Lung (tissue), 11 donors: ENCODE measurements at regions not wholly inside any gene's neighbourhood (a gene's known extent, or its start where the extent isn't known, plus 50 kb on each side); places are given as distances from the start of the nearest gene placed in this dataset.

Experiments
- ATAC-seq: fragments of 200-7000 bp; cut with Tn5 transposase; one replicate; pipeline ENCODE4 v1.9.1; 2020; ENCODE audit warnings: moderate number of reproducible peaks; ENCODE audit not compliant: insufficient read depth, low FRiP score
- DNase-seq, 3 donors: peaks; one replicate each; pipeline ENCODE4 v3.0.0-alpha.2; 2013 to 2017
- H3K27ac ChIP-seq, 2 donors: one replicate each; pipeline ENCODE4 v1.5.1; 2013; ENCODE audit warnings: mild to moderate bottlenecking in 2 of 2, moderate library complexity in 2 of 2, control low read depth in 1 of 2, inconsistent platforms in 1 of 2, low read depth in 1 of 2, low read length in 1 of 2
- H3K27me3 ChIP-seq, 3 donors: one replicate each; pipeline ENCODE4 v1.5.1; 2013; ENCODE audit warnings: low read length in 2 of 3; ENCODE audit not compliant: control insufficient read depth in 3 of 3, insufficient read depth in 3 of 3
- H3K36me3 ChIP-seq, 4 donors: one replicate each; pipeline ENCODE4 v1.5.1; 2013; ENCODE audit warnings: low read length in 4 of 4, mild to moderate bottlenecking in 1 of 4, moderate library complexity in 1 of 4; ENCODE audit not compliant: control insufficient read depth in 4 of 4, insufficient read depth in 4 of 4
- H3K4me1 ChIP-seq, 5 donors: one replicate each; pipeline ENCODE4 v1.5.1; 2013; ENCODE audit warnings: low read length in 5 of 5, mild to moderate bottlenecking in 2 of 5, moderate library complexity in 1 of 5; ENCODE audit not compliant: control insufficient read depth in 5 of 5, insufficient read depth in 5 of 5
- H3K4me3 ChIP-seq: one replicate; pipeline ENCODE4 v1.5.1; 2013; ENCODE audit warnings: mild to moderate bottlenecking, control low read depth, moderate library complexity
- H3K9ac ChIP-seq, 2 donors: one replicate each; pipeline ENCODE4 v1.5.1; 2013; ENCODE audit warnings: low read length in 2 of 2, control low read depth in 1 of 2; ENCODE audit not compliant: insufficient read depth in 1 of 2
- H3K9me3 ChIP-seq, 4 donors: one replicate each; pipeline ENCODE4 v1.5.1; 2013; ENCODE audit warnings: low read length in 3 of 4, mild to moderate bottlenecking in 1 of 4, moderate library complexity in 1 of 4; ENCODE audit not compliant: control insufficient read depth in 4 of 4, insufficient read depth in 3 of 4
- WGBS, 2 donors: extraction: QIAGEN DNeasy Blood & Tissue Kit; methylation state at CpG; one replicate each; pipeline ENCODE4 v1.1.7; 2013; 5-methylcytosine and 5-hydroxymethylcytosine counted together
- TF ChIP-seq, protein P1 (sequence below): IDR thresholded peaks from 2 replicates; pipeline ENCODE4 v1.5.1; 2012; ENCODE audit warnings: mild to moderate bottlenecking; ENCODE audit errors: control extremely low read depth, extremely low read depth
- donor health status: control.
- donor health status: control.
- donor health status: Bipolar disorder and iron deficiency.
- donor health status: healthy.
- donor health status: DM: yes; HTN: yes; CAD: no.

DNA sequence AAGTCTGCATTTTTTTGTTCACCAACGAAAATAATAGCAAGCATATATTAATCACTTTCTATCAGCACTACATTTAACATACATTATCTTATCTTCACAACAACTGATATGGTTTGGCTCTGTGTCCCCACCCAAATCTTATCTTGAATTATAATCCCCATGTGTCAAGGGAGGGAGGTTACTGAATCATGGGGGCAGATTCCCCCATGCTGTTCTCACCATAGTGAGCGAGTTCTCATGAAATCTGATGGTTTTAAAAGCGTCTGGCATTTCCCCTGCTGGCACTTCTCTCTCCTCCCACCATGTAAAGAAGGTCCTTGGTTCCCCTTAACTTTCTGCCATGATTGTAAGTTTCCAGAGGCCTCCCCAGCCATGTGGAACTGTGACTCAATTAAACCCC lies 235.7 kb upstream of the RXFP2 start:
- H3K4me3 ChIP-seq: no peak overlapping the region
- ATAC-seq: no peak
- no peaks in the 10 kb centered on the region for H3K4me1 ChIP-seq
- WGBS, 2 donors: 65 to 76% methylated on average over 3 of the region's 3 CpGs
- no peak for DNase-seq
- H3K36me3 ChIP-seq: no peaks in the 10 kb centered on the region
- H3K9me3 ChIP-seq: peaks cover 0 to 12% (median 1%) of the 10 kb centered on the region in 4 donors
- no peaks in the 10 kb centered on the region for H3K27me3 ChIP-seq
- TF ChIP-seq, protein P1, sequence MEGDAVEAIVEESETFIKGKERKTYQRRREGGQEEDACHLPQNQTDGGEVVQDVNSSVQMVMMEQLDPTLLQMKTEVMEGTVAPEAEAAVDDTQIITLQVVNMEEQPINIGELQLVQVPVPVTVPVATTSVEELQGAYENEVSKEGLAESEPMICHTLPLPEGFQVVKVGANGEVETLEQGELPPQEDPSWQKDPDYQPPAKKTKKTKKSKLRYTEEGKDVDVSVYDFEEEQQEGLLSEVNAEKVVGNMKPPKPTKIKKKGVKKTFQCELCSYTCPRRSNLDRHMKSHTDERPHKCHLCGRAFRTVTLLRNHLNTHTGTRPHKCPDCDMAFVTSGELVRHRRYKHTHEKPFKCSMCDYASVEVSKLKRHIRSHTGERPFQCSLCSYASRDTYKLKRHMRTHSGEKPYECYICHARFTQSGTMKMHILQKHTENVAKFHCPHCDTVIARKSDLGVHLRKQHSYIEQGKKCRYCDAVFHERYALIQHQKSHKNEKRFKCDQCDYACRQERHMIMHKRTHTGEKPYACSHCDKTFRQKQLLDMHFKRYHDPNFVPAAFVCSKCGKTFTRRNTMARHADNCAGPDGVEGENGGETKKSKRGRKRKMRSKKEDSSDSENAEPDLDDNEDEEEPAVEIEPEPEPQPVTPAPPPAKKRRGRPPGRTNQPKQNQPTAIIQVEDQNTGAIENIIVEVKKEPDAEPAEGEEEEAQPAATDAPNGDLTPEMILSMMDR: no peak
- no peak overlapping the region for H3K27ac ChIP-seq
- H3K9ac ChIP-seq: no peak overlapping the region

DNA sequence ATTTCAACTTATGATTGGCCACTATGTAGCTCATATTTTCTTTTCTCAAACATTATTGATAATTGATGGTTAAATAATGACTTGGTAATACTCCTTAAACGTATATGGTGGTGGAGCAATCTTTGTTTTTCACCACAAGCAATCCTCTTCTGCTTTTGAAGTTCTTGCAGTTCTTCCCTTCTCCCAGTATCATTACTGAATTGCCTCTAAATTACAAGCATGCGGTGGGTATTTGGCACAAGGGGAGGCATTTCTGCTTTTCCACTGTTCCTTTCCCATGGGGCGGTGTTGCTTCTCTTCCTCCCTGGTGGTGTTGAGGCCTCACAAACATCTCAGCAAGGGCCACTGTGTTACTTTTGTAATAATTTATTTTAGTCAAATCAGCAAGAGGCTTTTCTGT lies 234.4 kb upstream of the RXFP2 start:
- Histone ChIP-seq H3K27me3 (no peaks in the 10 kb centered on the region), H3K9me3 (peaks cover 0 to 4% (median 1%) of the 10 kb centered on the region in 4 donors), H3K4me1 (no peaks in the 10 kb centered on the region), H3K4me3 (no peak overlapping the region), H3K36me3 (no peaks in the 10 kb centered on the region), H3K27ac (no peak overlapping the region), H3K9ac (no peak overlapping the region)
- no peak for ATAC-seq
- TF ChIP-seq, protein P1: no peak
- no peak for DNase-seq
- 64 to 84% methylated on average over 3 of the region's 3 CpGs for WGBS, 2 donors

DNA sequence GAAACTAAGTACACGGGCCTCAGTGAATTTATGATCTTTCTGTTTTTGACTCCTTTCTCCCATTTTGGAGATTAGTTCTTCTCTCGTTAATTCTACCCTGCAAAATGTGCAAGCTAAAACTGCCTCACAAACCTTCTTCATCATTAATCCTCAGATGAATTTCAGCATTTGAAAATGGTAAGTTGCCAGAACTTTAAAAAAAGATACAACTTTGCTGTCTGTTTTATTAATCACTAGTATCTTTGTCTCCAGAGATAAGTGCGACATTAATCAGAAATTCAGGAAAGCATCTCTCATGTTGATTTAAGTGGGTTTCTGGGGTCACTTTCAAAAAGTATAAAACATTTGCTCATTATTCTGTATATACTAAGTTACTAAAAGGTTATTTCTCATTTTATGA lies 227.0 kb upstream of the RXFP2 start:
- no peak for DNase-seq
- no peak overlapping the region for H3K27ac ChIP-seq
- ATAC-seq: no peak
- no peak overlapping the region for H3K9ac ChIP-seq
- peaks cover 0 to 2% (median 0%) of the 10 kb centered on the region in 5 donors for H3K4me1 ChIP-seq
- H3K9me3 ChIP-seq: no peaks in the 10 kb centered on the region
- no peak overlapping the region for H3K4me3 ChIP-seq
- no peaks in the 10 kb centered on the region for H3K36me3 ChIP-seq
- peaks cover 0 to 2% (median 0%) of the 10 kb centered on the region in 3 donors for H3K27me3 ChIP-seq
- TF ChIP-seq, protein P1: no peak
- 65 to 70% methylated on average over 3 of the region's 3 CpGs for WGBS, 2 donors

DNA sequence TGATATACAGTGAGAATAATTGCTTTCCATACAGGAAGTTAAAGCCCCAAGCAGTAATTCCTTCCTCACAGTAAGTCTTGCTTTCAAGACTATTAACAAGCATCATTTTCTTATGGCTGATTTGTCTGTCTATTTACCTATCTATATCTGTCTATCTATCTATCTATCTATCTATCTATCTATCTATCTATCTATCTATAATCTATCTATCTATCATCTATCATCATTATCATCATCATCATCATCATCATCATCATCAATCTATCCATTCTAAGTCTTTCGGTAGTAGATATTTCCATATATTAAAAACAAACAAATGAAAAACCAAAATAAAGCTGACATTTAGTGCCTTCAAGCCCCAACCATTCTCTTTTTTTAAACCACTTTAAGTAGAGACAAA lies 224.4 kb upstream of the RXFP2 start:
- Histone ChIP-seq H3K9ac (no peak overlapping the region), H3K27me3 (peaks cover 0 to 2% (median 0%) of the 10 kb centered on the region in 3 donors), H3K4me3 (no peak overlapping the region), H3K27ac (no peak overlapping the region), H3K9me3 (no peaks in the 10 kb centered on the region), H3K36me3 (no peaks in the 10 kb centered on the region), H3K4me1 (peaks cover 0 to 2% (median 0%) of the 10 kb centered on the region in 5 donors)
- TF ChIP-seq, protein P1: no peak
- DNase-seq (no peak), ATAC-seq (no peak)
- WGBS, 2 donors: 88 to 90% methylated on average over 1 of the region's 1 CpG
